ENCODE measurements at regions not wholly inside any gene's neighbourhood (a gene's known extent, or its start where the extent isn't known, plus 50 kb on each side); places are given as distances from the start of the nearest gene placed in this dataset.
"Not testable (repeated sequence)": the region's sequence is repeated elsewhere in the genome, so short reads cannot be mapped to it uniquely, and the experiment has no call there.

DNA sequence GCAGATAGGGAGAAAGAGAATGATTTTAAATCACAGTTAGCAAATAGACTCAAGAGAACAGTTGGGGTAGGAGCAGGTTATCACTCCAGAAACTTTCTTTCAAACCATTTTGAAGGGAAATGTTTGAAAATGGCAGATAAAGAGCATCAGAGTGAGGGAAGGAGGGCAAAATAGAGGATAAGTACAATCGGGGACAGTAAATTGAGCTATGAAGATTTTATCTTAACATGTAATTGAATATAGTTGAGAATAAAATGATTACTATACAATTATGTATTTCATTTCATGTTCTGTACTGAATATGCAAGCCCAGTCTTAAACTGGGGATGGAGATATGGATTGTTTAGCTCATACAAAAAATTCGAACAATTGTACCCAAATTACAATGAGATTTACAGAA lies 54.0 kb downstream of the MAP10 start:
- DNase-seq = no peak

DNA sequence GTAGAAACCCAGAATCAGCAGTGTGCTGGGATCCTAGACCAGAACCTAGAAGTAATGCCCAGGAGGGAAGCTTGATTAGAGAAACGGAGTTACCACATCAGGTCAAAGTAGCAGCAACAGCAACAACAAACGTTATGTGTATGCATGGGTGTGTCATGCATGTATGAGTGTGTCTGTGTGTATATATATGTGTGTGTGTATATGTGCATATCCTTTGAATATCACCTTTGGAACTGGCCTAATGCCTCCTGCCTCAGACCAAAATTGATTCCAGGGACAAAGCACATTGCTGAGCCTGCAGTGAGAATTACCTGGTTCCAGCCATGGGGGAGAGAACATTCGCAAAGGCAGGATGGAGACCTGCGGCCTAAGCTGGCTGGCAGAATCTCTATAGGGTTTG lies 55.9 kb downstream of the MAP10 start:
- no peak for DNase-seq

DNA sequence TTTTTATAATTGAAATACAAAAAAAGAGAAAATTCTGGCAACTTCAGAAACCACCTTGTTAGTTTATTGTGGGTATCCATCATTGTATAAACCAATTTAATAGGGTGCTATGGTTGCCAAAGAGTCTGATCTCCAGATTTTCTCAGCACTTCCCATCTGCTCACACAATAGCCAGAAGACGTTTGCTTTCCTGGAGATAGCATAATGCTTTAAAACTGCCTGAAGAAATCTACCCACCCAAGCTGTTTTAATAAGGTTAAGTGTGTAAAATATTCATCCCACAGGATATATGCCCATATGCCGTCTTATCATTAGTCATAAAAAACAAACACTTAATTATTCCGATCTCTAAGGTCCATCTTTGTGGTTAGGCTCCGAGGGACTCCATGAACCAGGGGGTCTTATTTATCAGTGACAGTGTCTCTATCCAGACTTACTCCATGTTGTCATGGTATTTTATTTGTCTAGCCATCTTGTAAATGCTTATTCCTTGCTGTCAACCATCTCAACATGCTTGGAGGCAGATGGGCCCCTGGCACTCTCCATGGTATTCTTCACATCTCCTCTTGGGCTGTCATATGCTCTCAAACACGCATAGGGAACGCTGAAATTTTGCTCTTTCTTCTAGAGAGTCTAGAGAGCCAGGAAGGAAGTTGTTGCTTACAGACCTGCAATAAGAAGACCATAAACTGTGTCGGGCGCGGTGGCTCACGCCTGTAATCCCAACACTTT lies 58.5 kb downstream of the MAP10 start:
- no peak for DNase-seq

DNA sequence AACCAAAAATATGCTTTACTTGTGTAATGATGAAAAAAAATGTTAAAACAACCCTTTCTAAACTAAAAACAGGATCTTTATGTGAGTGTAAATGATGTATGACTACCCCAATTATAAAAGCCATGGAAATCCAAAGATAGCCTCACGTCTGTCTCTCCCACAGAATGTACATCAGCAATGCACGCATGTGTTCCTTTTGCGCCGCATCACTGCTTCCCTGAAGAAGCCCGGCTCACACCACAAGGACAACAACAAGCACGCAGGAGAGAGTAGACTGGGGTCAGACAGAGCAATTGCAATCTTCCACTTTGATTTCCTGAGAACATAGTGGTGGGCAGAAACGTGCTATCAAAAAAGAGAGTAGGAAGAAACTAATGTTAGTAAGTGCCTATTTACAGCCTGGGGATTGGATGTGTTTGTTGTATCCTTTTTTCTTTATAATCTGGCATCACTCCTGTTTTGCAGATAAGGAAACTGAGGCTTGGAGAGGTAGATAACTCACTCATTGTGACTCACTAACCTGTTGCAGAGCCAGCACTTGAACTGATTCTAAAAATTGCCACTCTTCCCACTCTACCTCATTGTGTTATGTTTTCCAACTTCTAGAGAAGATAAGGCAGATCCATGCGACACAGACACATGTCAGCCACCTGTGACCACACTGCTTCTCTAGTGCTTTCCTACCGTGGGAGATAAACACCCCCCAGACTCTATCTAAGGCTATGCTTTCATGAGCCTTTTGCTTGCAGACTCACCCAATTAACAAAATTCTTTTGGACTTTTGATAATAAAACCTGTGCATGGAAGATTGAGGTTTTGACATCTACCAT lies 60.1 kb downstream of the MAP10 start:
- no peak for DNase-seq

DNA sequence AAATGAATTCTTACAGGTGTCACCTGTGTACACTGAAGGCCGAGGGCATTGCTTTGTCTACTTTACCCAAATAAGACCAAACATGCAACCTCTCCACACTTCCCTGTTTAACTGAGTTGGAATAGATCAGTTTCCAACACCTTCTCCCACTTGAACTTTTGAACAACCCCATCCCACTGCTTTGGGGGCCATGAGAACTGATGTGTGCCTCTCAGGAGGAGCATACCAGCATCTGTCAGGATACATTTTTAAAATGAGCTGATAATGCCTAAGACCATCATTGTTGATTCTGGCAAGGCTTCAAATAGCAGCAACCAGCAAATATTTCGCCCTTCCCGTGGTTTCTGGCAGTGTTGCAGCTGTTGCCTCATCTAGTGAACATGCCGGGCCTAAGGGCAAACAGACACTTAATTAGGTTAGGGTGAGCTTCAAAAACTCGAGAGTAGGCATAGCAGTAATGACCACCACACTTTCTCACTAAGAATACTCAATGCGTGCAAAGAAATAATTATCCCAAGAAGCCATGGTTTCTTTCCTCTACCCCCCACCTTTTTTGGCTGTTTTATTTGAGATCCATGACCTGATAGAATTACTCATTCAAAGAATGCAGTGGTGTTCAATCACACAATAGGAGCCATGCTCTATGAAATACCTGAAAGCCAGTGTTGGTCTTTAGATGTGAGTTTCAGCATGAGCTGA lies 63.7 kb downstream of the MAP10 start:
- DNase-seq = no peak

GRCh38 chr1:232871291-232871969 lies 66.2 kb downstream of the MAP10 start:
- not testable (repeated sequence) for DNase-seq

GRCh38 chr1:232872284-232872683 lies 67.1 kb downstream of the MAP10 start:
- DNase-seq = no peak

DNA sequence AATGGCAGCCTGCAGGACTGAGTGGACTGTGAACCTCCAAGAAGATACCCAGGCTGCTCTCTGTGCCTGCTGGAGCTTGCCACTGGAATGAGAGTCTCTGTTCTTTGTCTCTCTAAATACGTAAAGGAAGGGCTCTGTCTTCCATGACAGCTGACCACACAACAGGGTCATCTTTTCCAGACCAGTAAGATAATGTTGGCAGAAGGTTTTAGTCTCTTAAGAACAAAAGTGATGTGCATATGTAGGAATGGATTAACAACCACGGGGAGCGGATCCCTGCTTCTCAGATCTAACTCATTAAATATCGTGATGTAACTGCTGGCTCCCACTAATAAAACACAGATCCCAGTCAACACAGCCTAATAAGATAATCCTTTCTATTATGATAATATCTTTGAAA lies 67.5 kb downstream of the MAP10 start:
- no peak for DNase-seq

DNA sequence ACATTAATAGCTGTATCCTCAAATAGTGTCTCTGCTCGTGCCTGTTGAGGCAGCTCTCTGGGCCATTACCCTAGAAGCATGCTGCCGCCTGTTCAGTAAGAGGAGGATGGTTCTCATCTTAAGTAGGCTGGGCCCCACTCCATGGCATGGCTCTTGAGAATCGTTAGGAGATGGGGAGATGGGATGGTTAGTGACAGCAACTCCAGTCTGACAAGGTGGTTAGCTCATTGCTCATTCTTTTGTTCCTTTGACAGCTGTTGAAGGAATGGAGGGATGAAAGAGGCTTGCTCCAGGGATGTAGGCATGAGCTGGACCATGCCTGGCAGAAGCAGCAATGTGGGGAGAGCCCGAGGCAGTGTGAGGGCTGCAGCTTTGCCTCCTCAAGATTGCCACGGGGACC lies 68.2 kb downstream of the MAP10 start:
- peak; percentile 6 to 17 for DNase-seq

DNA sequence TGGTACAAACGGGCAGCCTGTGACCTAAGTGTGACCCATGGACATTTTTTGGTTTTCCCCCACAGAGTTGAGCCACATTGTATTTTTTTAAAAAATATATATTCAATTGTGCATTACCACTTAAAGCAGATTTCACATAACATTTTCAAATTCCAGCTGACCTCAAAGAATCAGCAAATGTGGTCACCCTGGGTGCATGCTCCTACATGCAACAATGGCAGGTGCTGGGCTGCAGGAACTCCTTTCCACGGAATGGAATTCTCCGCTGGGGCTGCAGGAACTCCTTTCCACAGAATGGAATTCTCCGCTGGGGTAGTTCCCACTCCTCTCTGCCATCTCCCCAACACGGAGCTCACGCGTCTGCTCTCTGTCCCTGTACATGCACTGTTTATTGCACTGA lies 68.7 kb downstream of the MAP10 start:
- DNase-seq = no peak

GRCh38 chr1:232875536-232875935 lies 70.3 kb downstream of the MAP10 start:
- no peak for DNase-seq

DNA sequence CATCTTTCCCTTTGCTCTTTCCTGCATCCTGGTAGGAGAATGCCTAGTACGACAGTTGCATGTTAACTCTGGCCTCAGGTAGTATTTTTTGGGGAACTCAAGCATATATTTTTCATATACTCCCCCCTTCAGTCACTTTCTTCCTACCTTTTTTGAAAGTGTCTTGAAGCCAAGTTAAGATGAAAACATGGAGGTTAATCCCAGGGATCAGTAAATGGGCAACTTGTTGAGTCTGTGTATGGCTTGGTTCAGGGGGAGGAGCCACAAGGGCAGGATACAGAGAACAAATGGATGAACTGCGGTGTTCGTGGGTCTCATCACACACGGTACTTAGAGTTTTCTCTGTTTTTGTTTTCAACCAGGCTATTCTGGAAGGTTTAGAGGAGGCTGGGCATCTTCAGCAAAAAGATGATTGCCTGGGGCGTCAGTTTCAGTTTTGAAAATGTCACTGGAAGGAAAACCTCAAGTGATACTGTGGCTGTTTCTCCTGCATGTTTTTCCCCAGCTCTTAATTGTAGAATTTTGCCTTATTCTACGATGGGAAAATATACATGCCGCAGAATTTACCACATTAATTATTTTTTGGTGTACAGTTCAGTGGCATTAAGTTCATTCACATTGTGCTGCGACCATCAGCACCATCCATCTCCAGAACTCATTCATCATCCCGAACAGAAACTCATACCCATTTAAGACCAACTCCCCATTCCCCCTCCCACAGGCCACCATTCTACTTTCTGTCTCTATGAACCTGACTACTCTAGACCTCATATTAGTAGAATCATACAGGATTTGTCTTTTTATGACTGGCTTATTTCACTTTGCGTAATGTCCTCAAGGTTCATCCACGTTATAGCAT lies 71.5 kb downstream of the MAP10 start:
- no peak for DNase-seq

GRCh38 chr1:232877365-232878028 lies 72.3 kb downstream of the MAP10 start:
- DNase-seq = no peak

DNA sequence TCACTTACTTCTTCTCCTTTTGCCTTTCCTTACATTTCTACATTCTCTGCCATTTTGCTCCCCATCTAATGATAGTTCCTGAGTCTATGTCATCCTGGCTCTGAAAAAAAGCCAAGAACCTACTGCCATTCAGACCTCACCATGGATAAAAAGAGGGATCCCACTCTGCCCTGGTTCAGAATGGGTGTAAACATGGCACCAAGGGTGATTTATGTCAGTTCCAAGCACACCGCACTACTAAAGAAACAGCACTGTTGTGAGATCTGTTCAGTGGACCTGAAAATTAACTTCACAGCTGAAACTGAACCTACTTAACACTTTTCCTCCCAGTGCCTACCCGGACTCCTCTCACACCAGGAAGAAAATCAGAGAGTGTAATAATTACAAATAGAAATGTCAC lies 72.3 kb upstream of the NTPCR start:
- DNase-seq = no peak

DNA sequence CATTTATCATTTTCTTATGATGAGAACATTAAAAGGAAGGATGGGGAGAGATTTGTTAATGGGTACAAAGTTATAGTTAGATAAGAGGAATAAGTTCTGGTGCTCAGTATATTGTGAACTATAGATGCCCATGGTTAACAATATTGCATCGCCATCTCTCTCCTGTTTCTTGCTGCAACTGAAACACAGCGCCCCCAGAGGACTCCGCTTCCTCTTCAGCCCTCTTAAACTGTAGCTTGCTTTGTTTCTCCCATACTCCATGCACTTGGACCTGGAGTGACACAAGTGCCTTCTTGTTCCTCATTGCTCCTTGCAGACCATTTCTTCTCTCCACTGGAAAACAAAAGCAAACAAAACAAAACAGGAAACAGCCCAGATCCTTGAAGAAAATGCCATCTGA lies 70.1 kb upstream of the NTPCR start:
- DNase-seq = no peak

DNA sequence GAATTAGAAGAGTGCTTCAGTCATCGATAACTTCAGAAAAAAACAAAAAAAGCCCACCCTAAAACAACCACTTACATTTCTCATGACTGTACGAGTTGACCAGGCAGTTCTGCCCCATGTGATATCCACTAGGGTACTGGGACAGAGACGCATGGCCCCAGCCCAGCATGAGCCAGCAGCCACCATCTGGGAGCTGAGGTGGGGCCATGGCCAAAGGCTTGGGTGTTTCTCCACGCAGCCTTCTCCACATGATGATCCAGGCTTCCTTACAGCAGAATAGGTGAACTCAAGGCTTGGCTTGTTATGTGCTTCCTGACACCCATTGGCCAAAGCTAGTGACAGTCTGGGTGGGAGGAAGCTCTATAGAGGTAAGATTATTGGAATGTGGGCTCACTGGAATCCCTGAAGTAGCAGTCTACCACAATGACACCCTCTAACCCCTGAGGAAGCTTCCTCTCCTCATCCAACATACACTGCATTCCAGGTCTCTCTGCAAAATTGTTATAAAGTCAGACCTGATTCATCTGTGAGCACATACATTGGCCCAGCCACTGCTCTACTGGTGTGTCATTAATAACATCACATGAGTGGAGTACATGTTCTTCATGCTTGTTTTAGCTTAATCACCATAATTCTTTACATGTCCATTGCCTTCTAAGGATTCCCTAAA lies 66.3 kb upstream of the NTPCR start:
- no peak for DNase-seq

- DNase-seq = no peak
Observed at GRCh38 chr1:232886271-232886670, 64.1 kb upstream of the NTPCR start.

- no peak for DNase-seq
Observed at GRCh38 chr1:232890340-232890943, 60.0 kb upstream of the NTPCR start.

DNA sequence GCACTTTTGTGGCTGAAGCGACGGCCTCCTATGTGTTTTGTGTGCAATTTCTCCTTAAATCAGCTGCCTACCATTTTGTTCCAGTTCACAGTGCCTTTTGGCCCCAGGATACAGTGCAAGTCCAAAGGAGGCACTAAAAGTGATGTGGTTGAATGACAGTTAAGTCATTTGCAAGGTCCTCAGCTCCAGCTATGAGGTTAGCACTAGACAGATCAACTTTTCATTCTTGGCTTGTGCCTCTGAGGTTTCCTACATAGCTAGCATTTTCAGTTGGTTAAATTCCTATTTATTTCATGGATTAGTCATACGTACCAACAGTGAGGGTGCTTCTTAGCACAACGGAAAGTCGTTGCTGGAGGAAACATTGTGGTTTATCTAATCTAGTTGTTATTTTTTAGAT lies 59.3 kb upstream of the NTPCR start:
- no peak for DNase-seq

DNA sequence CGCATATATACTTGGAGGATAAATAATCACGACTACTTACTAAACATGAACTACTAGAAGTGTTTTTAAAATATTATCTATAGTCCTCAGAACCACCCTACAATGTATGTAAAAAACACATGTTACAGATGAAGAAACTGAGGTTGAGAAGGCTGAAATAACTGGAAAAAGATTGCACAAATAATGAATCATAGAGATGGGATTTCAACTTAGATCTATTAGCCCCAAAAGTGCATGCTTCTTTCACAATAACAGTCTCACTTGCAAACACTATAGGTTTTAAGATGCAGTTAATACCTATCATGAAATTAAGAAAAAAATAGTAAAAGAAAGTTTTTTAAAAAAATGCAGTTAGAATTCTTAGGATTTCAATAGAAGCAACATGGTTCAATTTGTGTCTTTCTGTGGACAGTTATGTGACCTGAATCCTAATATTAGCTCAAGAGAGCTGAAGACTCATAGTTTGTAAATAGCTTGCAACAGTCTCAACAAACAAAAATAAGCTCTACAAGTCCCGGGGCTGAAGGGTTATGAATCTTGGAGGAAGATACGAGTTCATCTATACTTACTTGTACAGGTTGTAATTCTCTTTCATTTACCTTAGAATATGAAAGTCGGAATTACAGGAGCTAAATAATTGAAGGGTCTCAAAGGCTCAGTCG lies 58.6 kb upstream of the NTPCR start:
- no peak for DNase-seq

All from NCI-H187 (cell line).